ENCODE measurements at regions not wholly inside any gene's neighbourhood (a gene's known extent, or its start where the extent isn't known, plus 50 kb on each side); places are given as distances from the start of the nearest gene placed in this dataset.
"Not testable (repeated sequence)": the region's sequence is repeated elsewhere in the genome, so short reads cannot be mapped to it uniquely, and the experiment has no call there.

- Histone ChIP-seq H3K4me3 (ENCODE audit: low read length) (no peak overlapping the region), H3K27ac (ENCODE audit: low read length) (no peak overlapping the region), H3K27me3 (ENCODE audit: control insufficient read depth, insufficient read depth, low read length) (no peaks in the 10 kb centered on the region), H3K9me3 (ENCODE audit: control insufficient read depth, insufficient read depth, low read length) (no peaks in the 10 kb centered on the region), H3K4me1 (ENCODE audit: control insufficient read depth, insufficient read depth, low read length) (no peaks in the 10 kb centered on the region), H3K36me3 (ENCODE audit: control insufficient read depth, insufficient read depth, low read length) (peaks cover 47% of the 10 kb centered on the region)
- no CpG with 5 or more reads among the region's 5 CpGs for WGBS (ENCODE audit: insufficient coverage, insufficient read length)
- no peak for DNase-seq (ENCODE audit: low read depth, low spot score)
These were observed 139.3 kb downstream of the SNRPN start for GRCh38 chr15:25094066-25094465.

GRCh38 chr15:25094519-25094918 is 139.7 kb downstream of the SNRPN start:
- no peak overlapping the region for H3K27ac ChIP-seq (ENCODE audit: low read length)
- H3K4me1 ChIP-seq (ENCODE audit: control insufficient read depth, insufficient read depth, low read length), result no peaks in the 10 kb centered on the region
- no peaks in the 10 kb centered on the region for H3K27me3 ChIP-seq (ENCODE audit: control insufficient read depth, insufficient read depth, low read length)
- no CpG with 5 or more reads among the region's 5 CpGs for WGBS (ENCODE audit: insufficient coverage, insufficient read length)
- H3K36me3 ChIP-seq (ENCODE audit: control insufficient read depth, insufficient read depth, low read length), result peaks cover 52% of the 10 kb centered on the region
- no peak overlapping the region for H3K4me3 ChIP-seq (ENCODE audit: low read length)
- H3K9me3 ChIP-seq (ENCODE audit: control insufficient read depth, insufficient read depth, low read length), result no peaks in the 10 kb centered on the region
- no peak for DNase-seq (ENCODE audit: low read depth, low spot score)

- WGBS (ENCODE audit: insufficient coverage, insufficient read length), result no CpG with 5 or more reads among the region's 2 CpGs
- peaks cover 50% of the 10 kb centered on the region for H3K36me3 ChIP-seq (ENCODE audit: control insufficient read depth, insufficient read depth, low read length)
- H3K4me3 ChIP-seq (ENCODE audit: low read length), result no peak overlapping the region
- no peak for DNase-seq (ENCODE audit: low read depth, low spot score)
- H3K9me3 ChIP-seq (ENCODE audit: control insufficient read depth, insufficient read depth, low read length), result no peaks in the 10 kb centered on the region
- no peaks in the 10 kb centered on the region for H3K4me1 ChIP-seq (ENCODE audit: control insufficient read depth, insufficient read depth, low read length)
- no peak overlapping the region for H3K27ac ChIP-seq (ENCODE audit: low read length)
- H3K27me3 ChIP-seq (ENCODE audit: control insufficient read depth, insufficient read depth, low read length), result no peaks in the 10 kb centered on the region
These were observed 140.4 kb downstream of the SNRPN start for GRCh38 chr15:25095179-25095578.

GRCh38 chr15:25099966-25100365 is 145.2 kb downstream of the SNRPN start:
- not testable (repeated sequence) for DNase-seq (ENCODE audit: low read depth, low spot score); H3K27ac ChIP-seq (ENCODE audit: low read length); H3K4me3 ChIP-seq (ENCODE audit: low read length); H3K27me3 ChIP-seq (ENCODE audit: control insufficient read depth, insufficient read depth, low read length); H3K4me1 ChIP-seq (ENCODE audit: control insufficient read depth, insufficient read depth, low read length); H3K9me3 ChIP-seq (ENCODE audit: control insufficient read depth, insufficient read depth, low read length)
- no CpG with 5 or more reads among the region's 8 CpGs for WGBS (ENCODE audit: insufficient coverage, insufficient read length)
- H3K36me3 ChIP-seq (ENCODE audit: control insufficient read depth, insufficient read depth, low read length), result peaks cover 23% of the 10 kb centered on the region; the same call in 1 of the 2 replicates

GRCh38 chr15:25106209-25106608 is 151.4 kb downstream of the SNRPN start:
- Histone ChIP-seq H3K36me3 (ENCODE audit: control insufficient read depth, insufficient read depth, low read length) (peaks cover 24% of the 10 kb centered on the region; the same call in 1 of the 2 replicates), H3K9me3 (ENCODE audit: control insufficient read depth, insufficient read depth, low read length) (no peaks in the 10 kb centered on the region), H3K4me1 (ENCODE audit: control insufficient read depth, insufficient read depth, low read length) (no peaks in the 10 kb centered on the region), H3K27me3 (ENCODE audit: control insufficient read depth, insufficient read depth, low read length) (no peaks in the 10 kb centered on the region), H3K27ac (ENCODE audit: low read length) (no peak overlapping the region), H3K4me3 (ENCODE audit: low read length) (no peak overlapping the region)
- no CpG with 5 or more reads among the region's 1 CpG for WGBS (ENCODE audit: insufficient coverage, insufficient read length)
- no peak for DNase-seq (ENCODE audit: low read depth, low spot score)

GRCh38 chr15:25133804-25134203 is 179.0 kb downstream of the SNRPN start:
- no peaks in the 10 kb centered on the region for H3K27me3 ChIP-seq (ENCODE audit: control insufficient read depth, insufficient read depth, low read length)
- no peak for DNase-seq (ENCODE audit: low read depth, low spot score)
- no peaks in the 10 kb centered on the region for H3K9me3 ChIP-seq (ENCODE audit: control insufficient read depth, insufficient read depth, low read length)
- no peaks in the 10 kb centered on the region for H3K4me1 ChIP-seq (ENCODE audit: control insufficient read depth, insufficient read depth, low read length)
- no peak overlapping the region for H3K4me3 ChIP-seq (ENCODE audit: low read length)
- no peak overlapping the region for H3K27ac ChIP-seq (ENCODE audit: low read length)
- no peaks in the 10 kb centered on the region; the same call in 1 of the 2 replicates for H3K36me3 ChIP-seq (ENCODE audit: control insufficient read depth, insufficient read depth, low read length)
- WGBS (ENCODE audit: insufficient coverage, insufficient read length), result no CpG with 5 or more reads among the region's 2 CpGs

GRCh38 chr15:25134546-25134945 is 179.8 kb downstream of the SNRPN start:
- Histone ChIP-seq H3K9me3 (ENCODE audit: control insufficient read depth, insufficient read depth, low read length) (no peaks in the 10 kb centered on the region), H3K36me3 (ENCODE audit: control insufficient read depth, insufficient read depth, low read length) (no peaks in the 10 kb centered on the region; the same call in 1 of the 2 replicates), H3K4me1 (ENCODE audit: control insufficient read depth, insufficient read depth, low read length) (no peaks in the 10 kb centered on the region), H3K27me3 (ENCODE audit: control insufficient read depth, insufficient read depth, low read length) (no peaks in the 10 kb centered on the region), H3K4me3 (ENCODE audit: low read length) (no peak overlapping the region), H3K27ac (ENCODE audit: low read length) (no peak overlapping the region)
- no peak for DNase-seq (ENCODE audit: low read depth, low spot score)
- no CpG with 5 or more reads among the region's 2 CpGs for WGBS (ENCODE audit: insufficient coverage, insufficient read length)

- no peaks in the 10 kb centered on the region for H3K9me3 ChIP-seq (ENCODE audit: control insufficient read depth, insufficient read depth, low read length)
- H3K4me3 ChIP-seq (ENCODE audit: low read length), result no peak overlapping the region
- DNase-seq (ENCODE audit: low read depth, low spot score), result no peak
- H3K27ac ChIP-seq (ENCODE audit: low read length), result no peak overlapping the region
- WGBS (ENCODE audit: insufficient coverage, insufficient read length), result no CpG with 5 or more reads among the region's 3 CpGs
- no peaks in the 10 kb centered on the region for H3K27me3 ChIP-seq (ENCODE audit: control insufficient read depth, insufficient read depth, low read length)
- no peaks in the 10 kb centered on the region for H3K4me1 ChIP-seq (ENCODE audit: control insufficient read depth, insufficient read depth, low read length)
- H3K36me3 ChIP-seq (ENCODE audit: control insufficient read depth, insufficient read depth, low read length), result no peaks in the 10 kb centered on the region
These were observed 181.3 kb downstream of the SNRPN start for GRCh38 chr15:25136119-25136518.

- no peak overlapping the region for H3K4me3 ChIP-seq (ENCODE audit: low read length)
- no peak overlapping the region for H3K27ac ChIP-seq (ENCODE audit: low read length)
- WGBS (ENCODE audit: insufficient coverage, insufficient read length), result no CpG with 5 or more reads among the region's 5 CpGs
- H3K36me3 ChIP-seq (ENCODE audit: control insufficient read depth, insufficient read depth, low read length), result no peaks in the 10 kb centered on the region
- no peaks in the 10 kb centered on the region for H3K9me3 ChIP-seq (ENCODE audit: control insufficient read depth, insufficient read depth, low read length)
- DNase-seq (ENCODE audit: low read depth, low spot score), result no peak
- H3K4me1 ChIP-seq (ENCODE audit: control insufficient read depth, insufficient read depth, low read length), result no peaks in the 10 kb centered on the region
- no peaks in the 10 kb centered on the region for H3K27me3 ChIP-seq (ENCODE audit: control insufficient read depth, insufficient read depth, low read length)
These were observed 182.2 kb downstream of the SNRPN start for GRCh38 chr15:25137013-25137412.

GRCh38 chr15:25169318-25169717 is 214.5 kb downstream of the SNRPN start:
- no peaks in the 10 kb centered on the region for H3K27me3 ChIP-seq (ENCODE audit: control insufficient read depth, insufficient read depth, low read length)
- DNase-seq (ENCODE audit: low read depth, low spot score), result no peak
- H3K36me3 ChIP-seq (ENCODE audit: control insufficient read depth, insufficient read depth, low read length), result no peaks in the 10 kb centered on the region
- no CpG with 5 or more reads among the region's 15 CpGs for WGBS (ENCODE audit: insufficient coverage, insufficient read length)
- H3K9me3 ChIP-seq (ENCODE audit: control insufficient read depth, insufficient read depth, low read length), result peaks cover 6% of the 10 kb centered on the region; the same call in 1 of the 2 replicates
- H3K4me3 ChIP-seq (ENCODE audit: low read length), result no peak overlapping the region
- no peaks in the 10 kb centered on the region for H3K4me1 ChIP-seq (ENCODE audit: control insufficient read depth, insufficient read depth, low read length)
- H3K27ac ChIP-seq (ENCODE audit: low read length), result no peak overlapping the region

GRCh38 chr15:25170113-25170731 is 215.4 kb downstream of the SNRPN start:
- no peak for DNase-seq (ENCODE audit: low read depth, low spot score)
- no peaks in the 10 kb centered on the region for H3K36me3 ChIP-seq (ENCODE audit: control insufficient read depth, insufficient read depth, low read length)
- H3K9me3 ChIP-seq (ENCODE audit: control insufficient read depth, insufficient read depth, low read length), result peaks cover 6% of the 10 kb centered on the region
- H3K27me3 ChIP-seq (ENCODE audit: control insufficient read depth, insufficient read depth, low read length), result no peaks in the 10 kb centered on the region
- no peaks in the 10 kb centered on the region for H3K4me1 ChIP-seq (ENCODE audit: control insufficient read depth, insufficient read depth, low read length)
- H3K4me3 ChIP-seq (ENCODE audit: low read length), result no peak overlapping the region
- H3K27ac ChIP-seq (ENCODE audit: low read length), result no peak overlapping the region
- no CpG with 5 or more reads among the region's 19 CpGs for WGBS (ENCODE audit: insufficient coverage, insufficient read length)

Data from iPS DF 6.9 (cell line).